ENCODE measurements at regions not wholly inside any gene's neighbourhood (a gene's known extent, or its start where the extent isn't known, plus 50 kb on each side); places are given as distances from the start of the nearest gene placed in this dataset.

DNA sequence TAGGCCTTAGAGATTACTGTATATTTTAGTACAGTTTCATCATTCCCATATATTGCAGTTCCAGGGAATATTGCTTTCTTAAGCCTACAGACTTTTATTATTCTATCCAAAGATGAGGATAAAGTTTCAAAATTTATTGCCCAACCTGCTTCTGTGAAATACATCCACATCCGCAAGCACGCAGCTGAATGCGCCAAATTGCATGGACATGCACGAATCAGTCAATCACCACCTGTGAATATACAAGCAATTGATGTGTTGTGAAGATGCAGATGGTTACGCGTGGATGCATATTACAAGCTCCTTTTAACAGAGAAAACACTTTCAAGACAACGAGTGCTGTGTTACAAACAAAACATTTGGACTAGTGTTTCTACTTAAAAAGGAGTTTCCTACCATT is 577.8 kb upstream of the PLXNA2 start:
- no peak overlapping the region for H3K4me3 ChIP-seq (ENCODE audit: low read depth, low read length)
- TF ChIP-seq, protein P1, sequence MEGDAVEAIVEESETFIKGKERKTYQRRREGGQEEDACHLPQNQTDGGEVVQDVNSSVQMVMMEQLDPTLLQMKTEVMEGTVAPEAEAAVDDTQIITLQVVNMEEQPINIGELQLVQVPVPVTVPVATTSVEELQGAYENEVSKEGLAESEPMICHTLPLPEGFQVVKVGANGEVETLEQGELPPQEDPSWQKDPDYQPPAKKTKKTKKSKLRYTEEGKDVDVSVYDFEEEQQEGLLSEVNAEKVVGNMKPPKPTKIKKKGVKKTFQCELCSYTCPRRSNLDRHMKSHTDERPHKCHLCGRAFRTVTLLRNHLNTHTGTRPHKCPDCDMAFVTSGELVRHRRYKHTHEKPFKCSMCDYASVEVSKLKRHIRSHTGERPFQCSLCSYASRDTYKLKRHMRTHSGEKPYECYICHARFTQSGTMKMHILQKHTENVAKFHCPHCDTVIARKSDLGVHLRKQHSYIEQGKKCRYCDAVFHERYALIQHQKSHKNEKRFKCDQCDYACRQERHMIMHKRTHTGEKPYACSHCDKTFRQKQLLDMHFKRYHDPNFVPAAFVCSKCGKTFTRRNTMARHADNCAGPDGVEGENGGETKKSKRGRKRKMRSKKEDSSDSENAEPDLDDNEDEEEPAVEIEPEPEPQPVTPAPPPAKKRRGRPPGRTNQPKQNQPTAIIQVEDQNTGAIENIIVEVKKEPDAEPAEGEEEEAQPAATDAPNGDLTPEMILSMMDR (IDR thresholded peaks at IDR 0.05; ENCODE audit: low read depth, low read length, missing control alignments) = no peak
- DNase-seq (ENCODE audit: low read depth) = no peak

DNA sequence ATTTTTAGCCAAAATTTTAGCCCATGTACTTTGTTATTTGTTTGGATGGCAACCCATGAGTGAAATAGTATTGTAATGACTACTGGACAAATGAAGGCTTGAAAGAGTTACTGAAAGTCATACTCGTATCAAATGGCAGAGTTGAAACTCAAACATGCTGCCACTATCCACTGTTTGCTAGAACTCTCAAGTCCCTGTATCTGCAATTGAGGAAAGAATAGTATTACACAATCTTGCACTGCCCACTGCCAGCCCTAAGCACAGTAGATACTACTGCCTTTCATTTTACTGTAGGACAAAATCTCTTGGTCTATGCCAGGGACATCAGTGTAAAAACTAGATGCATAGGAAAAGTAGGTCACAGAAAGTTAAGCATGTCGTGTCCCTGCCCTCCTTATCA is 581.1 kb upstream of the PLXNA2 start:
- H3K4me3 ChIP-seq (ENCODE audit: low read depth, low read length) = no peak overlapping the region
- DNase-seq (ENCODE audit: low read depth) = no peak
- TF ChIP-seq, protein P1 (IDR thresholded peaks at IDR 0.05; ENCODE audit: low read depth, low read length, missing control alignments) = no peak

DNA sequence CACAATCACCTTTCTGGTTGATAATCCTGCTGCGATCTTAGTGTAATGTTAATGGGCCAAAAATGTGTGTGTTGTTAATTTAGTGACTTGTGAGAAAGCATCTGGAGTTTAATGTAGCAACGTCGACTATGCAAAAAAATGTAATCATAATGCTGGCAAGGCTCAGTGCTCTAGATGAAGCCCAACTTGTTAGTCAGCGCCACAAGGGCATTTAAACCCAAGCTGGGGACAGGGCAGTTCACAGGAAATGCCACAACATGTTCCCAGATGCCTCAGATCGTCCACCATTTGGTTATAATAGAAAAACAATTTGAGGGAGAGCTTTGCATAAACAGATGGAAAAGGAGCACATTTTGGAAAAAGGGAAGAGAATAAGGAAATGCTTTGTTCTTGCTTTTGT is 585.4 kb upstream of the PLXNA2 start:
- TF ChIP-seq, protein P1 (IDR thresholded peaks at IDR 0.05; ENCODE audit: low read depth, low read length, missing control alignments) = no peak
- no peak for DNase-seq (ENCODE audit: low read depth)

DNA sequence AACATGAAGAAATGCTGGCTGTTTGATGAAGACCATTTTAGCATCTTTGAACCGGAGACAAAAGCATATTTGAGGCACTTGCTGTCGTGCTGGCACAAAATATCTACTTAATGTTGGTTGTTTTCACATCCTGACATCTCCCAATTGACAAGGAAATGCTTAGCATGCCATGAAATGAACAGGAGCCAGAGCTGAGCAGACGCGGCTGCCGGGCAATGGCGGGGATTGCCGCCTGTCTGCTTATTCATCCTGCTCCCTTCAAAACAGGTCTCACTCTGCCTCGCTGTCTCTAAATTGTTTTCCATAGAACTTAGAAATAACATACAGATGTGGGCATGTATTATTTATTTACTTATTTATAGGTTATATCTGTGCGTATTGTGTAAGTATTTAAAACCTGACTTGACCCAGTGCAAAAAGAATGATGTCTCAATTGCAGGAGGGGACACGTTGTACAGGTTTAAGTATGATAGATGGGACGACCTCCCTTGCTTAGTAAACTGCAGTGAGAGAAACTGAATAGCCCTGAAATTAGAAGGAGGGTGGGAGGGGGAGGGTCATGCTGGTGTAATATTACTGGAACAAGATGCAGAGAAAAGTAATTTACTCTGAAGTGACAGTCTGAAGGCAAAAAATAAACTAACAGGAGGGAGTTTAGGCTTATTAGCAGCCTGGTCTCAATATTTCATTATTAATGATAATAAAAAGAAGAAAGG is 590.4 kb upstream of the PLXNA2 start:
- DNase-seq (ENCODE audit: low read depth) = no peak
- TF ChIP-seq, protein P1 (IDR thresholded peaks at IDR 0.05; ENCODE audit: low read depth, low read length, missing control alignments) = no peak
- H3K4me3 ChIP-seq (ENCODE audit: low read depth, low read length) = no peak overlapping the region

More for the DNA sequence above, 585.4 kb upstream of the PLXNA2 start:
- no peak overlapping the region for H3K4me3 ChIP-seq (ENCODE audit: low read depth, low read length)

DNA sequence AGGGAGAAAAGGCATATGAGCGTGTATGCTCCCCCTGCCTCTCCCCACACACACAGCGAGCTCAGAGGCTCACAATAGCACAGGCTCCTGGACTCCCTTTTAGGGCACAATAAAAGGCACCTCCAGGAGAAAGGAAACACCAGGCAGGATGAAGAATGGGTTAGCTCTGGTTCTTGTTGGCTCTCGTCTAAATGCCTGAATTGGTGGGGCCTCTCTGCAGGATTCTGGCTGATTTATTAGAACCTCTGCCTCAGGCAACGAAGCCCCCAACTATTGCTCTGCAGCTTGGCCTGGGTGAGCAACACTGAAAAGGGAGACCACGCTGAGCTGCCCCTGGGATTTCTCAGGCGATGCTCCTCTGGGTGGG is 590.9 kb upstream of the PLXNA2 start:
- DNase-seq (ENCODE audit: low read depth) = no peak
- TF ChIP-seq, protein P1 (IDR thresholded peaks at IDR 0.05; ENCODE audit: low read depth, low read length, missing control alignments) = no peak
- no peak overlapping the region for H3K4me3 ChIP-seq (ENCODE audit: low read depth, low read length)

DNA sequence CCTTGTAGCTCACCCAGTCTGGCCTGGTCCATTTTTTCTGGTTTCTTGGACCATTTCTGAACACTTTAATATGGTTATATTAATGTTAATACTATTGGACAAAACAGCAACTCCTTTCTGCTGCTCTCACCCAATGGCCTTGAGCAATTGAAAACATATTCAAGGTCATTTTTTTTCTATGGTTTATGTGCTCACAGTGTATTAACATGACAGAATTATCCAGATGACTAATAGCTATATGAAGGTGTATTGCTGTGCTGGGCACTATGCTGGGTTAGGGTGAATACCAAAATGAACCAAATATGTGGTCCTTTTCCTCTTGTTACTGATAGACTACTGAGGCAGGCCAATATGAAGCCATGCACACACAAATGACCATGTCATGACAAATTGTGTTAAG is 591.6 kb upstream of the PLXNA2 start:
- no peak overlapping the region for H3K4me3 ChIP-seq (ENCODE audit: low read depth, low read length)
- DNase-seq (ENCODE audit: low read depth) = no peak
- TF ChIP-seq, protein P1 (IDR thresholded peaks at IDR 0.05; ENCODE audit: low read depth, low read length, missing control alignments) = no peak

DNA sequence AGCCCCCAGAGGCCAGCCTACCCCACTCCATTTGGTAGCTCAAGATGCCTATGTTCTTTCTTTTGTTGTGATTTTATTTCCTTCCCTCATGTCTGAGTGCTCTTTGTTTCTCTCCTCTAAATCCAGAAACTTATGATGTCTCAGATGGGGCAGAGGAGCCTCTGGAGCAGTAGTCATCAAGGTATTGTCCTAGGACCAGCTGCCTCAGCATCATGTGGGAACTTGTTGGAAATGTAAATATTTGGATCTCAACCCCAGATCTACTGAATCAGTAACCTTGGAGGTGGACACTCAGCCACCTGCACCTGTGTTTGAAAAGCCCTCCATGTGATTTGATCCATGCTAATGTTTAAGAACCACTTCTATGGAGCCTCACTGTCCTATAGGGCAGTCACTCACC is 593.1 kb upstream of the PLXNA2 start:
- TF ChIP-seq, protein P1 (IDR thresholded peaks at IDR 0.05; ENCODE audit: low read depth, low read length, missing control alignments) = no peak
- no peak for DNase-seq (ENCODE audit: low read depth)
- H3K4me3 ChIP-seq (ENCODE audit: low read depth, low read length) = no peak overlapping the region
